Stimulated activated CD4-positive, alpha-beta T cell treated with anti-CD3 and anti-CD28 coated beads, TNF-alpha, amount 100 ng/mL, for 4 hours (primary cell): ENCODE measurements at regions not wholly inside any gene's neighbourhood (a gene's known extent, or its start where the extent isn't known, plus 50 kb on each side); places are given as distances from the start of the nearest gene placed in this dataset.

ENCODE experiments used
- DNase-seq, 3 experiments: peaks; one replicate each; pipeline ENCODE4 v3.0.0-alpha.2; 2020; ENCODE audit warnings: low read depth in 3 of 3

DNA sequence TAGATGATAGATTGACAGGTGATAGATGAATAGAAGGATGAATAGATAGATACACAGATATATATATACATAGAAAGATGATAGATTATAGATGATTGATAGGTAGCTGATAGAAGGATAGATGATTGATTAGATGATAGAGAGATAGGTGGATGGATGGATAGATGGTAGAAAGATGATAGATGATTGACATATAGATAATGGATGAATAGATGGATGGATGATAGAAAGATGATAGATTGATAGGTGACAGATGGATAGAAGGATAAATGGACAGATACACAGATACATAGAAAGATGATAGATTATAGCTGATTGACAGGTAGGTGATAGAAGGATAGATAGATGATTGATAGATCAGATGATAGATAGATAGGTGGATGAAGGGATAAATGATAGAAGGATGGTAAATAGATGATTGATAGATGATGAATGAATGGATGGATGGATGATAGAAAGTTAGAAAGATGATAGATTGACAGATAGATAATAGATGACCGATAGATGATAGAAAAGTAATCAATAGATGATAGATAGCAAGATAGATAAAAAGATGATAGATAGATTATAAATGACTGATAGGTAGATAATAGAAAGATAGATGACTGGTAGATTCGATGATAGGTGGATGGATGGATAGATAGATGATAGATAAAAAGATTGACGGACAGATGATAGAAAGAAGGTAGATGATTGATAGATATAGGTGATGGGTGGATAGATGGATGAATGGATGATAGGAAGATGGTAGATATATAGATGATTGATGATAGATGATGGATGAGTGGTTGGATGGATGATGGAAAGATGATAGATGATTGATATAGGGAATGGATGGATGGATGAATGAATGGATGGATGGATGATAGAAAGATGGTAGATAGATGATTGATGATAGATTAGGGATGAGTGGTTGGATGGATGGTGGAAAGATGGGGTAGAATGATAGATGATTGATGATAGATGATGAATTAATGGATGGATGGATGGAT, 80.4 kb downstream of the MICALL2 start:
- DNase-seq = no peak

DNA sequence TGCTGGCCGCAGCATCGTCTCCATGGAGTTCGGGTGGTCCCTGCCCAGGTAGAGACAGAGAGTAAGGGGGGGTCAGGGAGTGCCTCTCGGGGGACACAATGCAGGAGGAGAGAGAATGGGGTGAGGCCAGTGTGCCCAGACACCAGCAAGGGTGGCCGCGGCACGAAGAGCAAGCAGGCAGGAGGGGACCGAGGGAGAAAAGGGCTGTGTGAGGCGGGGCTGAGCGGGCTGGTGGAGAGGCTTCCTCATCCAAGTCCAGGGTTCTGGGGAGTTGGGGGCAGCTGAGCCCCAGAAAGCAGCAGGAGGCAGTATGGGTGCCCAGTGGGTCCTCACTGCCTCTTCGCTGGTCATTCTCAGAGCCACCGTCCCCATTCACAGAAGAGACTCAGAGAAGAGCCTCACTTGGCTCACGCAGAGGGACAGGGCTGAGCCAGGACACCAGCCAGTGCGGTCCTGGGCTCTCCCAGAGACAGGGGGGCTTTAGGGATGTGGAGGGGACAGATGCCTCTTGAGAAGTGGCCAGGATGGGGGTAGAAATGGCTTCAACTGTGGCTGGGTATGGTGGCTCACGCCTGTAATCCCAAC, 78.9 kb downstream of the MICALL2 start:
- no peak for DNase-seq

DNA sequence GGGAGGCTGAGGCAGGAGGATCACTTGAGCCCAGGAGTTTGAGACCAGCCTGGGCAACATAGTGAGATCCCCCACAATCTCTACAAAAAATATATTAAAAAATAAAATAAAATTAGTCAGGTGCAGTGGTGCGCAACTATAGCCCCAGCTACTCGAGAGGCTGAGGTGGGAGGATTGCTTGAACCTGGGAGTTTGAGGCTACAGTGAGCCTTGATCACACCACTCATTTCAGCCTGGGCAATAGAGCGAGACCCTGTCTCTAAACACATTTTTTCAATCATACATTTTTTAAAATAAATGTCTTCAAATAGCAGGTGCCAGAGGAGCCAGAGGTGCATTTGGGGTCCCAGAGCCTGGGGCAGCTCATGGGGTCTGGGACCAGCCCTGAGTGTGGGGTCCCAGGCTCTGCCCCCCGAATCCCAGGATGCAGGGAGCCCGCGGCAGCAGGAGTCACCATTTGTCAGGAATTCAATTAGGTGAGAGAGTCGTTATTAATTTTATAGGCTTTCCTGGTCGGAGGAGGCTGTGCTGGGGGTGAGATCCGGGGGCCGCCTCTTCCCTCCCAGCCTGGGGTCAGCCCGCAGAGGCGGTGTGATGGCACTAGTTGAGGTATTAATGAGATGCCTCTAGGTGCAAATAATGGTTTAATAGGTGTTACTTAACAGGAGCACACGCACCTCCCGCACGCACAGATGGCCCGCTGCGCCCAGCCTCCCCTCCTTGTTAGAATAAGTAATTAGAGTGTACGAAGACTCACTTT, 78.3 kb downstream of the MICALL2 start:
- no peak for DNase-seq

- DNase-seq = no peak
Observed at GRCh38 chr7:1382553-1383397, 76.5 kb downstream of the MICALL2 start.

DNA sequence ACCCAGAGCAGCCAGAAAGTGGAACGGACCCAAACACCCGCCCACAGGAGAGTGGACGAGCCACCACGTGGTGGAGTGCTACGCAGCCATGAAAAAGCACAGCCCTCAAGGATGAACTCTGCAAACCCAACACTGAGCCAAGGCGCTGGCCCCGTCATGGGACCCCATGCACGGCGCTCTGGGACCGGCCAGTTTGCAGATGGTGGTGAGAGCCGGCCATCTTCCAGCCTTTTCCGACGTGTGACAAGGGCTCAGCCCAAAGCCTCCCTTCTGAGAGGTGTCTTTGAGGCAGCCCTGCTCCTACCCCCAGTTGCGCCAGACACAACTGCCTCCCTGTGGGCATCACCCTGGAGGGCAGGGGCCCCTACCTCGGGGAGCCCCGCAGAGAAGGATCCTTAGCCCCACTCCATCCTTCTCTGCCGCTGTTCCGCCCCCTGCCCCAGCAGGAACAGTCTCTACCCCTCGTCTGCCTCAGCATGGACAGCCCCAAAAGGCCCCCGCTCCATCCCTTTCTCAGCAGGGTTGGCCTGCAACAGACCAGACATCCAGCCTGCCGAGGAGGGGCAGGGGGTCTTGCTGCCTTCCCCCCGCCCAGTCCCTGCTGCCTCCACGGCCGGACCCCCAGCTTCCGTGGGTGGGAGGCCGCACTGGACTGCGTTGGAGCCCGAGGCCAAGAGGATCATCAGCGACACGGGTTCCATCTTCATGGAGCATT, 75.7 kb downstream of the MICALL2 start:
- DNase-seq = no peak

DNA sequence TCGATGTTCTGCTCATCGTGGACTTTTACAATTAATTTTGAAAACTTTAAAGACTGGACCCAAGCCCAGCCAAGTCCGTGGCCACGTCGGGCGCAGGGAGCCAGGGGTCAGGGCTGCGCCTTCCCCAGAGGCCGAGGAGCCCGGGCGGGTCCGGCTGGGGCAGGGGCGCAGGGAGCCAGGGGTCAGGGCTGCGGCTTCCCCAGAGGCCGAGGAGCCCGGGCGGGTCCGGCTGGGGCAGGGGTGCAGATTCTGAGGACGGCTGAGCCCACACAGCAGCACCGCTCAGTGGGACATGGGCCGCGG, 75.2 kb downstream of the MICALL2 start:
- no peak for DNase-seq
